CD4-positive, alpha-beta memory T cell (primary cell): ENCODE measurements at regions not wholly inside any gene's neighbourhood (a gene's known extent, or its start where the extent isn't known, plus 50 kb on each side); places are given as distances from the start of the nearest gene placed in this dataset.

Experiments
- CTCF ChIA-PET: fragments of 350-600 bp; sonication (Branson Sonifier 250); formaldehyde crosslinking; loops from one replicate; lab custom pipeline; 2021; ENCODE audit warnings: inconsistent platforms; ENCODE audit not compliant: partially characterized antibody; lab: Charles Lee
- POLR2A ChIA-PET: fragments of 350-600 bp; sonication (Branson Sonifier 250); formaldehyde crosslinking; loops from one replicate; lab custom pipeline; 2021; ENCODE audit not compliant: partially characterized antibody; lab: Charles Lee
- DNase-seq, 5 donors: peaks; one replicate each; pipeline versions ENCODE4 v3.0.0 to v3.0.0-alpha.2; 2020 to 2022; ENCODE audit warnings: mixed read lengths in 1 of 5
- H3K27ac ChIP-seq: one replicate; pipeline ENCODE4 v1.7.0; 2013; ENCODE audit warnings: low read depth, low read length
- H3K27me3 ChIP-seq: 2 replicates; pipeline ENCODE4 v1.7.0; 2013; ENCODE audit warnings: mild to moderate bottlenecking, low read length, moderate library complexity; ENCODE audit not compliant: insufficient read depth
- H3K36me3 ChIP-seq: 2 replicates; pipeline ENCODE4 v1.7.0; 2013; ENCODE audit warnings: mild to moderate bottlenecking, low read length, moderate library complexity; ENCODE audit not compliant: insufficient read depth
- H3K4me1 ChIP-seq: 2 replicates; pipeline ENCODE4 v1.7.0; 2013; ENCODE audit warnings: mild to moderate bottlenecking, low read length, moderate library complexity; ENCODE audit not compliant: insufficient read depth
- H3K4me3 ChIP-seq, 2 donors: one replicate each; pipeline ENCODE4 v1.7.0; 2013; ENCODE audit warnings: low read length in 2 of 2, mild to moderate bottlenecking in 1 of 2
- H3K9me3 ChIP-seq, 2 donors: one replicate each; pipeline ENCODE4 v1.7.0; 2013; ENCODE audit warnings: low read length in 2 of 2, control low read depth in 1 of 2; ENCODE audit not compliant: control insufficient read depth in 1 of 2
- H3K27ac Mint-ChIP-seq, 7 donors: one replicate each; pipeline ENCODE4 v1.8.0; 2020 to 2021; ENCODE audit warnings: mixed read lengths in 7 of 7, mild to moderate bottlenecking in 6 of 7, inconsistent platforms in 3 of 7, moderate library complexity in 3 of 7
- H3K27me3 Mint-ChIP-seq, 2 donors: one replicate each; pipeline ENCODE4 v1.8.0; 2020 to 2021; ENCODE audit warnings: mixed read lengths in 2 of 2
- H3K36me3 Mint-ChIP-seq, 2 donors: one replicate each; pipeline ENCODE4 v1.8.0; 2020 to 2021; ENCODE audit warnings: mixed read lengths in 2 of 2, inconsistent platforms in 1 of 2, mild to moderate bottlenecking in 1 of 2
- H3K4me1 Mint-ChIP-seq, 4 donors: one replicate each; pipeline ENCODE4 v1.8.0; 2020 to 2021; ENCODE audit warnings: mixed read lengths in 4 of 4, mild to moderate bottlenecking in 1 of 4
- H3K4me3 Mint-ChIP-seq, 8 donors: one replicate each; pipeline ENCODE4 v1.8.0; 2020 to 2021; ENCODE audit warnings: mixed read lengths in 8 of 8, mild to moderate bottlenecking in 7 of 8, moderate library complexity in 6 of 8, inconsistent platforms in 3 of 8
- H3K9me3 Mint-ChIP-seq, 8 donors: one replicate each; pipeline ENCODE4 v1.8.0; 2020 to 2021; ENCODE audit warnings: mixed read lengths in 8 of 8, mild to moderate bottlenecking in 5 of 8, inconsistent platforms in 3 of 8, moderate library complexity in 1 of 8
- intact Hi-C: fragments of 100-400 bp; cut with micrococcal nuclease; formaldehyde crosslinking; loops from one replicate; pipeline ENCODE4 v1.15.1; 2023

DNA sequence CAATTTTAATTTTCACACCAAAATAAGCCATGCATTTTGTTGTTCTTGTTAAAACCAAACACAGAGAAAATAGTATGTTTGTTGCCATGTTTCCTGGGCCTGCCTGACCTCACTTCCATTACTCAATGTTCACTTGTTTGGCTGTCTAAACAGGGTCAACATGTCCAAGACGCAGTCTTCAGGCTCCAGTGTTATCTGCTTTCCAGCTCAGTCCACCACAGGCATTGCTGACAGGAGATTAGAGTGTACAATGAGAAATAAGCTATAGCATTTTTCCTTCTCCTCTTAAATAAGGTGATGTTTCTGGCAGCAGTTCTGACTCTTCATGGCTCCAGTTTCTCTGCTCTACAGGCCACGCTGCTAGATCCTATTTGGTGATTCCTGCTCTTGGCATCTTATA, 1030.5 kb downstream of the KCNT2 start:
- POLR2A ChIA-PET, result no interaction called here
- no peaks in the 10 kb centered on the region for H3K4me1 ChIP-seq

DNA sequence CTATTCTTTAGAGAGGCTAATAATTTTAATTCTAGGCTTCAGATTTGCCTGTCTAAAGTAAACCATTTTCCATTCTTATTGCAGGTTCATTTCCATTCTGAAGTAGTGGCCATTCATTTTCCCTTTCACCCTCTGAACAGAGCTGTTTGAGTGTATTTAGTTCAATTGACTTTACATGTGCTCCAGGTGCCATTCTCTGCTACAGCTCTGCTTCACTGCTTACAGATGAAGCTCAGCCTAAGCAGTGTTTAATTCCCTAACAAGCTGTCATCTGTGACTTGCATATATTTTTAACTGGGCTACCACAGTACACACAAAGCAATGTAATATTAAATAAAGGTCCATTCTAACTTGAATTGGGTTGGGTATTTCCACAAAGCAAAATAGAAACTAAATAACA, 1031.6 kb downstream of the KCNT2 start:
- Mint-ChIP-seq H3K4me3 (no peak overlapping the region), H3K4me1 (no peaks in the 10 kb centered on the region), H3K27ac (no peak overlapping the region), H3K27me3 (no peaks in the 10 kb centered on the region), H3K36me3 (no peaks in the 10 kb centered on the region), H3K9me3 (peaks cover 0 to 2% (median 0%) of the 10 kb centered on the region in 8 donors)
- no peak overlapping the region for H3K27ac ChIP-seq
- no peaks in the 10 kb centered on the region for H3K36me3 ChIP-seq
- ChIA-PET POLR2A (no interaction called here), CTCF (no interaction called here)
- no peaks in the 10 kb centered on the region for H3K4me1 ChIP-seq
- no peaks in the 10 kb centered on the region for H3K9me3 ChIP-seq
- no peaks in the 10 kb centered on the region for H3K27me3 ChIP-seq
- DNase-seq, result no peak
- intact Hi-C loops, result no loop called here
- no peak overlapping the region for H3K4me3 ChIP-seq

More for the DNA sequence above, 1030.5 kb downstream of the KCNT2 start:
- H3K4me3 Mint-ChIP-seq, result no peak overlapping the region
- no peaks in the 10 kb centered on the region for H3K36me3 Mint-ChIP-seq
- Histone ChIP-seq H3K9me3 (no peaks in the 10 kb centered on the region), H3K27ac (no peak overlapping the region), H3K4me3 (no peak overlapping the region), H3K27me3 (no peaks in the 10 kb centered on the region), H3K36me3 (no peaks in the 10 kb centered on the region)
- no peaks in the 10 kb centered on the region for H3K27me3 Mint-ChIP-seq
- H3K9me3 Mint-ChIP-seq, result peaks cover 0 to 2% (median 0%) of the 10 kb centered on the region in 8 donors
- H3K27ac Mint-ChIP-seq, result no peak overlapping the region
- intact Hi-C loops, result no loop called here
- CTCF ChIA-PET, result interaction anchor here (0.7 kb wide), 1 partner anchor 18 kb away, joined by 3 read pairs; no protein-coding TSS in a partner anchor
- DNase-seq, result no peak
- no peaks in the 10 kb centered on the region for H3K4me1 Mint-ChIP-seq

DNA sequence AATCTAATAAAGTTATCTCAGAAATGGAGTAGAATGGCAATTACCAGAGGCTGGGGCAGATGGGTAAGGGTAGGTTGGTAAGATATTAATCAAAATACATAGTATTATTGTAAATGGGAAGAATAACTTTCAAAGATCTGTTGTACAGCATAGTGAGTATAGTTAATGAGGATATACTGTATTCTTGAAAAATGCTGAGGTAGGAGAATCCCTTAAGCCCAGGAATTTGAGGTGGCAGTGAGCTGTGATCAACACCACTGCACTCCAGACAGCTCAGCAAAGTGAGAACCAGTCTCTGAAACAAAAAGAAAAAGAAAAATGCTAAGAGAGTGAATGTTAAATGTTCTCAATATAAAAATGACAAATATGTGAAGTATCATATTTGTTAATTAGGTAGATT, 1033.7 kb downstream of the KCNT2 start:
- Histone ChIP-seq H3K27ac (no peak overlapping the region), H3K27me3 (no peaks in the 10 kb centered on the region), H3K4me3 (no peak overlapping the region), H3K9me3 (no peaks in the 10 kb centered on the region), H3K4me1 (no peaks in the 10 kb centered on the region), H3K36me3 (no peaks in the 10 kb centered on the region)
- Mint-ChIP-seq H3K4me1 (no peaks in the 10 kb centered on the region), H3K27ac (no peak overlapping the region), H3K4me3 (no peak overlapping the region), H3K9me3 (peaks cover 0 to 1% (median 0%) of the 10 kb centered on the region in 8 donors), H3K36me3 (no peaks in the 10 kb centered on the region), H3K27me3 (no peaks in the 10 kb centered on the region)
- ChIA-PET CTCF (no interaction called here), POLR2A (no interaction called here)
- intact Hi-C loops, result no loop called here
- DNase-seq, result no peak

DNA sequence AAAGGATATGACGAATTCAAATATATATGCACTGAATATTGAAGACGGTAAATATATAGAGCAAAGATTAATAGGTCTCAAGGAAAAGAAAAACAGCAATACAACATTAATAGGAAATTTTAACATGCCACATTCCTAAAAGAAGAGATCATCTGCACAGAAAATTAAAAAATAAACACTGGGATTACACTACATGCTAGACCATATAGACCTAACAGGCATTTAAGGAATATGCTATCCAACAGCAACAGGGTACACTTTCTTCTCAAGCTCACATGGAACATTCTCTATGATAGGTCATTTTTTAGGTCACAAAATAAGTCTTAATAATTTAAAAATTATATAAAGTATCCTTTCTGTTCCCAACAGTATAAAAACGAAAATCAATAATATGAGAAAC, 1038.3 kb downstream of the KCNT2 start:
- no peaks in the 10 kb centered on the region for H3K9me3 ChIP-seq

DNA sequence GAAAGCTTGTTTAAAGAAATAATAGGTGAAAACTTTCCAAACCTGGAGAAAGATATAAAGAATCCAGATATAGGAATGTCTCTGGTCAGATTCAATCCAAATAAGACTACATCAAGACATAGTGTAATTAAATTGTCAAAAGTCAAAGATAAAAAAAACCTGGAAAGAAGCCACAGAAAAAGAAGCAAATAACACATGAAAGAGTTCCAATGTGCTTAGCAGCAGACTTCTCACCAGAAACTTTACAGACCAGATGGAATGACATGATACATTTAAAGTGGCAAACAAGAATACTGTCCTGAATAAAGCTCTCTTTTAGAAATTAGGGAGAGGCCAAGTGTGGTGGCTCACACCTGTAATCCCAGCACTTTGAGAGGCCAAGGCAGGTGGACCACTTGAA, 1039.9 kb downstream of the KCNT2 start:
- H3K4me1 ChIP-seq, result no peaks in the 10 kb centered on the region
- no peaks in the 10 kb centered on the region for H3K9me3 ChIP-seq
- DNase-seq, result no peak
- no peak overlapping the region for H3K4me3 ChIP-seq
- no peak overlapping the region for H3K27ac Mint-ChIP-seq
- peaks cover 0 to 1% (median 0%) of the 10 kb centered on the region in 8 donors for H3K9me3 Mint-ChIP-seq
- H3K36me3 ChIP-seq, result no peaks in the 10 kb centered on the region
- H3K27ac ChIP-seq, result no peak overlapping the region
- no peaks in the 10 kb centered on the region for H3K4me1 Mint-ChIP-seq
- ChIA-PET CTCF (no interaction called here), POLR2A (no interaction called here)
- H3K36me3 Mint-ChIP-seq, result no peaks in the 10 kb centered on the region
- H3K4me3 Mint-ChIP-seq, result no peak overlapping the region
- intact Hi-C loops, result no loop called here
- no peaks in the 10 kb centered on the region for H3K27me3 Mint-ChIP-seq
- H3K27me3 ChIP-seq, result no peaks in the 10 kb centered on the region

More for the DNA sequence above, 1038.3 kb downstream of the KCNT2 start:
- Mint-ChIP-seq H3K9me3 (peaks cover 0 to 1% (median 0%) of the 10 kb centered on the region in 8 donors), H3K4me3 (no peak overlapping the region), H3K27me3 (no peaks in the 10 kb centered on the region), H3K36me3 (no peaks in the 10 kb centered on the region), H3K4me1 (no peaks in the 10 kb centered on the region), H3K27ac (no peak overlapping the region)
- Histone ChIP-seq H3K4me1 (no peaks in the 10 kb centered on the region), H3K27ac (no peak overlapping the region), H3K27me3 (no peaks in the 10 kb centered on the region), H3K36me3 (no peaks in the 10 kb centered on the region), H3K4me3 (no peak overlapping the region)
- ChIA-PET POLR2A (no interaction called here), CTCF (no interaction called here)
- intact Hi-C loops, result no loop called here
- no peak for DNase-seq

DNA sequence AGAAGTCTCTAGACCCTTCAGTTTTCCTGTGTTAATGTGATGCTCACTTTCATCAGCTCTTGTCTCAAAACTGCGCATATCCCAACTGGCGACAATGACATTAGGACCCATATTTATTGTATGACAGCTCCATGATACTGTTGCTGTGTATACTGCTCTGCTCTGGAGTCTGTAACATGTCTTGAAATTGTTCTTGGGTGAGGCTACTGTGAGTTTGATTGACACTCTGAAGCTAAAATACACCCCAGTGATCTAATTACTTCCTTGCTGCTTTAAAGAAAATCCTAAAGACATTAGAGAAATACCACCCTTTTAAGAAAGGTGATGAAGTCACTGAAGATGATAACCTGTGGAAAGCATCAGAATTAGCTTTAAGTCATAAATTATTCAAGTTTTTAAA, 1046.2 kb downstream of the KCNT2 start:
- no peaks in the 10 kb centered on the region for H3K27me3 Mint-ChIP-seq
- POLR2A ChIA-PET, result no interaction called here
- CTCF ChIA-PET, result no interaction called here
- H3K4me1 ChIP-seq, result no peaks in the 10 kb centered on the region
- intact Hi-C loops, result no loop called here
- no peak overlapping the region for H3K27ac Mint-ChIP-seq
- H3K4me3 Mint-ChIP-seq, result no peak overlapping the region
- peaks cover 0 to 2% (median 0%) of the 10 kb centered on the region in 8 donors for H3K9me3 Mint-ChIP-seq
- no peak for DNase-seq
- H3K9me3 ChIP-seq, result no peaks in the 10 kb centered on the region
- no peaks in the 10 kb centered on the region for H3K36me3 ChIP-seq
- no peak overlapping the region for H3K27ac ChIP-seq
- no peak overlapping the region for H3K4me3 ChIP-seq
- no peaks in the 10 kb centered on the region for H3K27me3 ChIP-seq
- H3K4me1 Mint-ChIP-seq, result no peaks in the 10 kb centered on the region
- no peaks in the 10 kb centered on the region for H3K36me3 Mint-ChIP-seq

DNA sequence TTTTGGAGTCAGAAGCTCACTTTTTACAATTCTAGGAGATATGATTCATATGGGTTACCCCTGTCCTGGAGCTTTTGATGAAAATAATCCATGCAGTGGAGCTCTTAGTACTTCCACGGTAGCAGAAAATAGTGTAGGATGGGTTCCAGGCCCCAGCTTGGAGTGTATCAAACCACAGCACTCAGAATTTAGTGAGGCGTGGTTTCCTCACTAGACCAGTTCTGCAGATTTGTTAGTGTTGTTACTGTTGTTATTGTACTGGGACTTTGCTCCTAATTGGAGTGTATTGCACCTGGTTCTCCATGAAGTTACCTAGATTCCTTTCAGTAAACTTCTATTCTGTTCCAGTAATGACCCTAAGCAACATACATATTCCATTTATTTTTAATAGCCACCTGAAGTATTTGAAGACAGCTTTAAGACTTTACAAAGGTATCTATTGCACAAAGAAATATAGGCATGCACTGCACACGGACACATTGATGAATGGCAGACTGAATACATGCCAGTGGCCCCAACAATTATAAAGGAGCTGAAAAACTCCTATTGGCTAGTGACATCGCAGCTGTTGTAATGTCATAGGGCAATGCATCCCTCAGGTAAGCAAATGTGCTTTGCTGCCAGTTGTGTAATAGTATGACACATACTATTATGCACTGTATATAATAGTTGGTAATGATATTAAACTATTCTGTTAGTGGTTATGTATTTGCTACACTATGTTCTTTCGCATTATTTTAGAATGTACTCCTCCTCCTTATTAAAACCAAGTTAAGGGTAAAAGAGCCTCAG, 1058.0 kb downstream of the KCNT2 start:
- no peak overlapping the region for H3K27ac ChIP-seq
- intact Hi-C loops, result no loop called here
- Mint-ChIP-seq H3K27ac (no peak overlapping the region), H3K4me3 (no peak overlapping the region), H3K9me3 (peaks cover 0 to 6% (median 0%) of the 10 kb centered on the region in 8 donors), H3K36me3 (no peaks in the 10 kb centered on the region), H3K27me3 (no peaks in the 10 kb centered on the region), H3K4me1 (no peaks in the 10 kb centered on the region)
- no peak for DNase-seq
- H3K9me3 ChIP-seq, result no peaks in the 10 kb centered on the region
- H3K4me1 ChIP-seq, result no peaks in the 10 kb centered on the region
- H3K36me3 ChIP-seq, result no peaks in the 10 kb centered on the region
- CTCF ChIA-PET, result no interaction called here
- POLR2A ChIA-PET, result no interaction called here
- no peaks in the 10 kb centered on the region for H3K27me3 ChIP-seq
- no peak overlapping the region for H3K4me3 ChIP-seq
